ENCODE measurements at regions not wholly inside any gene's neighbourhood (a gene's known extent, or its start where the extent isn't known, plus 50 kb on each side); places are given as distances from the start of the nearest gene placed in this dataset.
"Not testable (repeated sequence)": the region's sequence is repeated elsewhere in the genome, so short reads cannot be mapped to it uniquely, and the experiment has no call there.

GRCh38 chr5:58202941-58203444 is 256.9 kb downstream of the PLK2 start:
- no peak for DNase-seq (ENCODE audit: low read depth, low spot score)

GRCh38 chr5:58201922-58202648 is 257.8 kb downstream of the PLK2 start:
- DNase-seq (ENCODE audit: low read depth, low spot score): no peak

GRCh38 chr5:58200451-58200850 is 259.4 kb downstream of the PLK2 start:
- DNase-seq (ENCODE audit: low read depth, low spot score): no peak

GRCh38 chr5:58199087-58199486 is 260.8 kb downstream of the PLK2 start:
- no peak for DNase-seq (ENCODE audit: low read depth, low spot score)

GRCh38 chr5:58198330-58198729 is 261.6 kb downstream of the PLK2 start:
- DNase-seq (ENCODE audit: low read depth, low spot score): no peak

- DNase-seq (ENCODE audit: low read depth, low spot score): no peak
Measured at GRCh38 chr5:58197875-58198274, 262.0 kb downstream of the PLK2 start.

- DNase-seq (ENCODE audit: low read depth, low spot score): no peak
Measured at GRCh38 chr5:58191443-58191842, 268.4 kb downstream of the PLK2 start.

GRCh38 chr5:58188262-58188651 is 271.6 kb downstream of the PLK2 start:
- peak; percentile 2 for DNase-seq (ENCODE audit: low read depth, low spot score)

- no peak for DNase-seq (ENCODE audit: low read depth, low spot score)
Measured at GRCh38 chr5:58187432-58188261, 272.2 kb downstream of the PLK2 start.

GRCh38 chr5:58185801-58186200 is 274.1 kb downstream of the PLK2 start:
- DNase-seq (ENCODE audit: low read depth, low spot score): no peak

- no peak for DNase-seq (ENCODE audit: low read depth, low spot score)
Measured at GRCh38 chr5:58185397-58185796, 274.5 kb downstream of the PLK2 start.

- no peak for DNase-seq (ENCODE audit: low read depth, low spot score)
Measured at GRCh38 chr5:58184910-58185309, 275.0 kb downstream of the PLK2 start.

GRCh38 chr5:58183786-58184085 is 276.1 kb downstream of the PLK2 start:
- no peak for DNase-seq (ENCODE audit: low read depth, low spot score)

- DNase-seq (ENCODE audit: low read depth, low spot score): no peak
Measured at GRCh38 chr5:58183078-58183785, 276.7 kb downstream of the PLK2 start.

GRCh38 chr5:58182287-58182841 is 277.5 kb downstream of the PLK2 start:
- no peak for DNase-seq (ENCODE audit: low read depth, low spot score)

GRCh38 chr5:58181578-58182286 is 278.2 kb downstream of the PLK2 start:
- no peak for DNase-seq (ENCODE audit: low read depth, low spot score)

GRCh38 chr5:58172946-58173345 is 286.9 kb downstream of the PLK2 start:
- no peak for DNase-seq (ENCODE audit: low read depth, low spot score)

GRCh38 chr5:58165152-58165551 is 294.7 kb downstream of the PLK2 start:
- DNase-seq (ENCODE audit: low read depth, low spot score): no peak

- DNase-seq (ENCODE audit: low read depth, low spot score): not testable (repeated sequence)
Measured at GRCh38 chr5:58161889-58162288, 298.0 kb downstream of the PLK2 start.

GRCh38 chr5:58156973-58157701 is 302.7 kb downstream of the PLK2 start:
- DNase-seq (ENCODE audit: low read depth, low spot score): no peak

- DNase-seq (ENCODE audit: low read depth, low spot score): no peak
Measured at GRCh38 chr5:58156361-58156760, 303.5 kb downstream of the PLK2 start.

Measured in smooth muscle cell of the brain vasculature (primary cell).